NCI-H2081 (cell line): ENCODE measurements at regions not wholly inside any gene's neighbourhood (a gene's known extent, or its start where the extent isn't known, plus 50 kb on each side); places are given as distances from the start of the nearest gene placed in this dataset.

Experiments used
- DNase-seq, 2 experiments: peaks; one replicate each; lab custom pipeline; 2025; lab: John Stamatoyannopoulos, UW

DNA sequence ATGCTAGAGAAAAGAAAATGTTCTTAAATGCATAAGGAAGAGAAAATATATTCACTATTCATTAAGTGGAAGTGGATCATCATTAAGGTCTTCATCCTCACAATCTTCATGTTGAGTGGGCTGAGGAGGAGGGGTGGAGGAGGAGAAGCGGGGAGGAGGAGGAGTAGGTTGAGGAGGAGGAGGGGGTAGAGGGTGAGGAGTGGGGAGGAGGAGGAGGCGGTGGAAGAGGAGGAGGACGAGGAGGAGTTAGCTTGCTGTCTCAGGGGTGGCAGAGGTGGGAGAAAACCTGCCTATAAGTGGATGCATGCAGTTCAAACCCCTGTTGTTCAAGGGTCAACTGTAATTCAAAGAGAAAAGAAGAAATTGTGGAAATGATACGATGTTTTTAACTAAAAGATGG, 71.6 kb downstream of the MYEOV start:
- DNase-seq, result no peak

DNA sequence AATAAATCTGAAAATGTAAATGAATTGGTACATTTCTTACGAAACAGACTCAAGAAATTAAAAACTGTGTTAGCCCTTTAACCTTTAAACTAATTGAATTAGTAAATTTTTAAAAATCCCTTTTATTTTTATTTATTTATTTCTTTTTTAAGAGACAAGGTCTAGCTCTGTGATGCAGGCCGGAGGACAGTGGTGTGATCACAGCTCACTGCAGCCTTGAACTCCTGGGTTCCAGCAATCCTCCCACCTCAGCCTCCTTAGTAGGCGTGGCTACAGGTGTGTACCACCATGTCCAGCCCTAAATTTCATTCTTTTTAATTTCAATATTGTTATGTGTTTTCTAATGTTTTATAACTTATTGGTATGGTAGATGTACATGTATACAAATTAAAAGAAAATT, 72.6 kb downstream of the MYEOV start:
- no peak for DNase-seq

DNA sequence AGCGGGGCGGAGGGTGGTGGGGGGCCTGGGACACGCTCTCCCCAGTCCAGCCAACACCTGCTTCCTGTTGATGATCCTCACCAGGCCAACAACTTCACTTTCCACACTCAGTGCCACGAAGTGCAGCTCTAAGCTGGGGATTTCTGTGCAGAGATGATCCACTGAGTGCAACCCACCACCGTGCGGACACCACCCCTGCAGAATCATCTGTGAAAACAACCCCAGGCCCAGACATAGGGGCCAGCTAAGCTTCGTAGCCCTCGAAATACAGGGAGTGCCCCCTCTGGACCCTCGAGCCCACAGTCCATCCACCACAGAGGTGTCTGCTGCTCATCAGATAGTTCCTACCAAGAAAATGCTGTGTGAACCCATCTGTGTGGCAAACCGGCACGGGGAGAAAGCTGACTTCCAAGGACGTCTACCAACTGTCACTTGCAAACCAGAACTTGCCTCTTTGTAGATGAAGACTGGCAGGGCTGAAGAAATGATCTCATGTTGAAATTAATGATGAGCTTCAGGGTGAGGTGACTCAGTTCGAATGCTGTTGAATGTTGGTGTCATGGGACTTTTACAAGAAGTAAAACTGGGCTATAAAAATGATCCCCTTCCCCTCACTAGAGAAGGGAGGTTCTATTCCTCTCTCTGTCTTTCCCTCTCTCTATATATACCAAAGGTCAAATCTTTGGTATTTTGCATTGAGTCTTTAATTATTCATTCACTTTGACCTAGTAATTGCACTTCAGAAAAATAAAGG, 73.4 kb downstream of the MYEOV start:
- DNase-seq, result no peak

DNA sequence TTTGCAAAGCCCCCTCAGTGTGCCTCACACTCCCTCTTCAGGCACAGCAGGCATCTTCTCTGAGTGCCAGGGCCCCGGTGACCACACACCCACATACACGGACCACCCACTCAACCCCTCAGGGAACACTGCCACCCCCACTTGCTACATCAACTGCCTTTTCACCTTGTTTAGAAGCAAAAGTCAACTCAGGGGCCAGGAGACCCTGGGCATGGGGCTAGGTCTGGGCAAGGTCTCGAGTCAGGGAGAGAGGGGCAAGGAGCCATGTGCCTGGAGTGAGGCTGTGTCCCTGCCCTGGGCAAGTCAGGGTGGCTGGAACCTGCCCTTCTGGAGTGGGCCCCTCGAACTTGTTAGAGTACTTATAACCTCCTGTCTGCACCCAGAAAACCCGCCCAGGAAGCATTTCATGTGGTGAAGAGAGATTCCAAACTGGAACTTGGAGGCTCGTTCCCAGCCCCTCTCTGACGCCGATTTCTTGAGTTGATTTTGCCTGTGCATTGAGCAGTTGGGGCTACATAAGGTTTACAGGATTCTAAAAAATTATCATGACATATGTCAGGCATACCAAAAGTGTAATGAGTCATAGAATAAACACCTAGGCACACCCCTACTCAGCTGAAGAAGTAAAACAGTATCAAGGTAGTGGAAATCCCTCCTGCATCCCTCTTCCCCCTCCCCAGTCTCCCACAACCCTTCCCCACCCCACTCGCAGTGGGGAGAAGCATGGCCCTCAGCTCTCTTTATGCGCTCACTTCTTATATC, 74.3 kb downstream of the MYEOV start:
- DNase-seq, result no peak

DNA sequence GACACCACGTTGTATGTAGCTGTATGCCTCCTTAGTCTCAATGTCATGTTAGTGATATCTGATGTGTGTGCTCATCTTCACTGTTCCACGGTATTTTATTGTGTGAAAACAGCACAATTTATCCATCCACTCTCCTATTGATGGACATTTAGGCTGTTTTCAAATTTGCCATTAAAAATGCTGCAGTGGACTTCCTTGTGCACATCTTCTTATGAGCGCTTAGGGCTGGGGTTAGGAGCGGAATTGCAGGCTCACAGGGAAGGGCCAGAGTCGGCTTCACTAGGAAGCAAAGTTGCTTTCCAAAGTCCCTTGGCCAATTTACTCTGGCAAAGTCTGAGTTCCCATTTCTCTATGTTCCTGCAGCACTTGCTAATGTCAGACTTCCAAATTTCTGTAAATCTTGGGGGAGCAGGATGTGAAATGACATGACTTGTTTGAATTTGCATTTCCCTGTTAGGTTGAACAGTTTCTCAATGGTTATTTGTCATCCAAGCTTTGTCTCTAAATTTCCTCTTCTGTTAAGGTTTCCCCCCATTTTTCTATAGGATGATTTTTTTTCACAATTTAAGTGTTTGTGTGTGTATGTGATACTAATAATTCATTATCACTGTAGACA, 75.4 kb downstream of the MYEOV start:
- DNase-seq, result no peak

DNA sequence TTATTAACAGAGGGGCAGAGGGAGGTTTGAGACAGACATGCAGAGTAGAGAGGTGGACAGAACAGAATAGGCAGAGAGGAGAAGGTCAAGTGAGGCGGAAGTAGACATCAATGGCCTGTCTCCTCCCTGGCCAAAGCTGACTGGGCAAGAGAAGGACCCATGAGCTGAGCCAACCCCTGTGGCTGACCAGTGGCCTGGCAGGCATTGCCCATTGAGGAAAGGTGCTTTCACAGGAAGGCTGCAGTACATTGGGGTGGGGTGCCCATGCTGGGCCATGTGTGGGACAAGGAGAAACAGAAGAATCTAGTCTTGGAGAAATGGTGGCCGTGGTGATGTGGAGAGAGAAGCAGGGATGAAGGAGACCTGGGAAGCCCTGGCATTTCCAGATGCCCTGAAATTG, 76.0 kb downstream of the MYEOV start:
- DNase-seq, result no peak

DNA sequence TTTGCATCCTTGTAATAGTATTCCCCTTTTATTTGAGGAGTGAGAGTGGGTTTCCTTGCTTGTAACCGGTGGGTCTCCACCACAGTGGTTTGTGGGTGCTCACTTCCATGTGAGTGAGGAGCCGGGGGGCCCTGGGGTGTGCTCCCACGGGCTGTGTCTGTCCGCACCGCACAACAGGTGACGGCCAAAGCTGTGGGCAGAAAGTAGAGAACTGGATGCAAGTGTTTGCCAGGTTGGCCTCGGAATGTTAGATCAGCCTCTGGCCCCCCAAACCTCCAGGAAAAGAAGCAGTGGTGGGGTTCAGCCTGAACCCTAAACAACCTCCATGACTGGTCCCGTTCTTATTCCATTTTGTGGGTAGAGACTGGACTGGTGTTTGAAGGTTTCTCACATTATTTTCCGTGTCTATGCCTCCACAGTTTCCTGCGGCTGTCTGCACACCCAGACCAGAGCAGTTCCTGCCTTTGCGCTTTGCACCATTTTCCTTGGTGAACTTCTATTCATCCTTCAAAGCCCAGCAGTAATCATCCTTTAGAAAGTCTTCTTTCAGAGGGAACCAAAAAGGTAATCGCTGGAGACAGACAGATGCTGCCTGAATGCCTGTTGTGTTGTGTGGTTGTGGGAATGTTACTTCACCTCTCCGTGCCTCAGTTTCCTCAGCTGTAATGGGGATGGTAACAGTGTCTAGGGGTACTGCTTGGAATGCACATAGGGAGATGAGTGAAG, 77.2 kb downstream of the MYEOV start:
- DNase-seq, result no peak

DNA sequence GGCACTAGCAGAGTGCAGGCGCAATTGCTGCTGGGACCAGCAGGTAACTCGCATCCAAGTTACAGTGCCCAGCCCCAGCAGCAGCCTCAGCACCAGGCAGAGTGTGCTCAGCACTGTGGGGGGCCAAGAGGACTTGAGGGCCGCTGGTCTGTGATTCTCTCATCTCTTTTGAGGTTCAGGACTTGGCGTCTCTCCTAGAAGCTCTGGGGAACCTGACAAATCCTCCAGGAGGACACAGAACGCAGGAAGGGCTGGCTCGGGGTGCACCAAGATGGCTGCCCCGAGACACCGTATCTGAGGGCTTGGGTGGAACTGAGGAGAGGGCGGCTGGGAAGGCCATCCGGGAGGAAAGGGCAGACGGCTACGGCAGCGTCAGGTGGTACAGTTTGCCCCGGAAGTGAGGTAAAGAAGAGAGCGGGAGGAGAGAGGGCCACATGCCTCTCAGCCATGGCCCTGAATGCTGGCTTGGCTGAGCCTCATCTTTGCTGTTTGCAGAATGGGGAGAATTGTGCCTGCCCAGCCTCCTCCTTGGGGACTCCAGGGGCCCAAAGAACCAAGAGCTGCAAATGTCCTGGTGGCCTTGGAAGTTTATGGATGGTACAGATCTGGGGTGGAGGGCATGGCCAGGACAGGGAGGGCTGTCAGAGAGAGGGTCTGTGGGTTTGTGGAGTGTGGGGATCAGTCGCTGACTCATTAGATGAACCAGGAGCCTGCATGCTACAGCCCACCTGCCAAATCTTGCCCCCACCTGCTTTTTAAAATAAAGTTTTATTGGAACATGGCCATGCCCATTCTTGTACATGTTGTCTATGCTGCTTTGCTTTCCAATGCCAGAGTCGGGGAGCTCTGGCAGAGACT, 78.0 kb downstream of the MYEOV start:
- DNase-seq, result no peak

DNA sequence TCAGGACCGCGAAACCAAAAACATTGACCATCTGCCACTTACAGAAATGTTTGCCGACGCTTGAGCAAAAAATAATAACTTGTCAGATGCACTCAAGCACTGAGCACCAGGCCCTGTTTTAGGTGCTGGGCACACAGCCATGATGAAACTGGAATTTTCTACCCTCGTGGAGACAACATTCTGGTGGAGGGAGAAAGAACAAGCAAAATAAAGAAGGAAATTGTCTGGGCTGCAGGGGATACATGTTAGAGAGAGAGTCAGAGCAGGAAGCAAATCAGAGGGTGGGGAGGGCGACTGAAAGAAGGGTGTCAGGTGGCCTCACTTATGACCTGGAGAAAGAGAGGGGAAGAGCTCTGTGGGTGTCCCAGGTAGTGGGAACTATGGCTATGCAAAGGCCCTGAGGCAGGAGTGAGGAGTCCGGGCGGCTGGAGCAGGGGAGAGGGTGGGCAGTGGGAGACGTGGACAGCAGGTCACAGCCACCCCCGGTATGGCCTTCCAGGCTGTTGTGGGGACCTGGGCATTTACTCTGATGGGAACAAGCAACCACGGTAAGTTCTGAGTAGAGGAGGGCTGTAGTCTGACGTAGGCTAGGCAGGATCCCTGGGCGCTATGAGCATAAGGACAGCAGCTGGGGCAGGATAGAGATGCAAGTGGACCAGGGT, 78.8 kb downstream of the MYEOV start:
- no peak for DNase-seq

DNA sequence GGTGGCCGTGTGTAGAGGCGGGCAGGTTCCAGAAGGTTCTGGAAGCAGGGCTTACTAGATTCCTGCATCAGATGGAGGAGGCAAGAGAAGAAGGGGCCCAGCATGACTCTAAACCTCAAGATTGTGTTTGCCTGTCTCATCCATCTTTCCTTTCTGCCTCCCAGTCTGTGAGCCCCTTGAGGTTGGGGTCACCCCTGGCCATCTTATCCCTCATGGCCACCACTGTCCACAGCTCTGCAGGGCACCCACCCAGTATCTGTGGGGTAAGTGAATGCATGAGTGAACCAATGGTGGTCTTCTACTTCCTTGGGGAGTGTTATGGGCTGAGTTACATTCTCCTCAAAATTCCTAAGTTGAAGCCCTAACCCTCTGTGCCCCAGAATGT, 79.3 kb downstream of the MYEOV start:
- DNase-seq, result no peak

DNA sequence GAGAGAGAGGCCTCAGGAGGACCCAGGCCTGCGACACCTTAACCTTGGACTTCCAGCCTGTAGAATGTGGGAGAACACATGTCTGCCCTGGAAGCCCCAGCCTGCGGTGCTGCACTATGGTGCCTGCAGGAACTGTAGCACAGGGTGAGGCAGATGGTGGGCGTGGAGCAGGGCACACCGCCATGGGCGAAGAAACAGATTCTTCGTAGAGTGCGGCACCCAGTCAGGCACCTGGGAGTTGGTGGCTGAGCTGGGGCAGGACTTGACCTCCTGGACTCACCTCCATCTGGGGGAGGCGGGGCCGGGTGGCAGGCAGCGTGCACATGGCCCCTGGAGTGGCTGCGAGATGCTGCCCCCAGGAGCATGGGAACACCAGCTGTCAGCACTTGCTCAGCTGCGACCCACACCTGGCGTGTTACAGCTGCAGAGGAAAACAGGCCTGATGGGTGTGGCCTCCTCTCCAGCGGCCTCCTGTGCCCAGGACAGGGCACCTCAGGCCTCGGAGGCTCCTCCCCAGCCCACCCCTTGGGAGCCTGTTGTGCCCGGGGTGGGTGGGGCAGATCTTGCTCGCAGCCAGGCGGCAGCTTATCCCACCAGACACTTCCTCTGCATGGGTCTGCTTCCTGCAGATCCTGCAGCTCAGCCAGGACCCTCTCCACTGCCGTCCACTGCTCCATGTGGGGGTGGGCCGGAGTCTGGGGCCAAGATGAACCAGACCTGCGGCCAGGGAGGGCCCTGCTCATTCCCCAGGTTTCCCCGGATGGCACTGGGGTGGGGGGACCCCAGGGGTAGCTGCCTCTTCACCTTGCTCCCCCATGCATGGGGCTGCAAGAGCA, 80.4 kb downstream of the MYEOV start:
- DNase-seq, result no peak

DNA sequence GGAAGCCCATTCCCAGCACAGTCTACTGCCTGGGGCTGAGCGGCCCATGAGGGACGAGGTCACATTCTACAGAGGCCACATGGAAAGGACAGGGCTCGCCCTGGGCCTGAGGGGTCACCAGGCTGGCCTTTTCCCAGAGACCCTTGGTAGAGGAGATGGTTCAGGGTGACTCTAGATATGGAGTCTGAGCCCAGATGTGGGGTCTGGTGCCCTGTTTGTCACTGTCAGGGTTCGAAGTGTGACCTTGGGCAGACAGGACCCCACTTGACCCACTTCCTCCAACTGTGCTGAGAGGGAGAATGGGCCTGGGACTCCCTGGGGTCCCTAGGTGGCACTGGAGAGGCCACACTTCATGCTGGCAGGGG, 81.0 kb downstream of the MYEOV start:
- no peak for DNase-seq

DNA sequence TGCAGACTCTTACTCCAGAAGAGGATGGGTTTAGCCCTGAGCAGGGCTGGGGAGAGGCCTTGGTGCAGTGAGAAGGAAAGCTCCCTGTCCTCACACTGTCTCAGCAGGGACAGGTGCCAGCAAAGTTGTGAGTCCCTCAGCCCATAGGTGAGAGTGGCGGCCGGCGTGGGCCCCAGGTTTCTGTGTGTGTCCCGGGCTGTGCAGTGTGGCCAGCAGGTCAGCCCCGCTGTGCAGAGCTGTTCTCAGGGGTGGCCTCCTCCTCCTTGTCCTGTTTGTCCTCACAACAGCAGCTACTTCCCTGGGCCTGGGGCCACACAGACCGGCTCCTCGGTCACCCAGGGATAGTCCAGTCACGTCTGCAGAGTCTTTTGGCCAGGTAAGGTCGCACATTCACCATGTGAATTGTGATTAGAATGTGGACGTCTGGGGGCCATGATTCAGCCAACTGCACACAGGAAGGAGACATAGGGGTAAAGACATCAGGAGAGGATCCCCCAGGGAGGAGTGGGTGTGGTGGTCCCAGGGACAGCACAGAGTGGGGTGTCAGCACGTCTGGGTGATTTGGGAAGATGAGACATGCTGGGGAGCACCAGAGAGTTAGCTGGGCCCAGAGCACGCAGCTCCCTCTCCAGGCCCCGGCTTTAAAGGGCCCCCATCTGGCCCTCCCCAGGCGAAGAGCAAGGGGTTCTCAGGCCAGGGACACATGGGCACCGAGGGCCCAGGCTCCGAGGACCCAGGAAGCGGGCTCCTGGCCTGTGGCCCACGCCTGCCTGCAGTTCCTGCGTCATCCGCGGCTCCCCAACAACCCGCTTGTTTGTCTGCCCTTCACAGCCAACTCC, 81.6 kb downstream of the MYEOV start:
- no peak for DNase-seq

DNA sequence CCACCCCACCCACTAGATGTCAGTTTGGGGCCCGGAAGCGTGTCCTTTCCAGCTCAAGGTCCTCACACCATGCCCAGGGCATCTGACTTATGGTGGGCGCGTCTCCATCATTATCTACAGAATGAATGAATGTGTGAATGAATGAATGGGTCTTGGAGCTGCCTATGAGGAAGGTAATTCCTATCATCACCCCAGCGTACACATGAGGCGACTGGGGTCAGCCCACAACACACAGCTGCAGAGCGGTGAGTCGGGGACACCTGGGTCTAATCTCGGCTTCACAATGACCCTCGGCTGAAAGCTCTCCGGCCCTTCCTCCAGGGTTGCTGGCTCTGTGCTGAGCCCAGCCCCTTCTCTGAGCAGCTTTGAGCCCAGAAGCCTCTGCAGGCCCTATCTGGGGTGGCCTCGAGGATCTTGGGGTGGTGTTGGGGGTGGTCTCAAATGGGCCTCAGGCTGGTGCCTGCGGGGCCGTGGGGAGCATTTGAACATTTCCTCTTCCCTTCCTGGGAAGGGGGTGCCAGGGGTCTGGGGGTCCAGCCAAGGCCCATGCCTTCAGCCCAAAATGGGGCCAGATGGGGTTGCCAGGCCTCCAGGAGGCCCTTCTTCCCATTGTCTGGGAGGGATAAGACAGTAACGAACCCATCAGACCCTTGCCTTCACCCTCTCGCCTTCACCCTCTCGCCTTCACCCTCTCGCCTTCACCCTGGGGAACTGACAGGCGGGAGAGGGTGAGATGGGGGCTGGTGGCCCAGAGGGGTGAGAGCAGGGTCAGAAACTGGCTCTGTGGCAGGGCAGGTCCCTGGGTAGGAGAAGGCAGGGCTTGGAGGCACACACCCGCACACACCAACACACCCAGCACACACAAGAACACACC, 82.4 kb downstream of the MYEOV start:
- DNase-seq, result no peak

DNA sequence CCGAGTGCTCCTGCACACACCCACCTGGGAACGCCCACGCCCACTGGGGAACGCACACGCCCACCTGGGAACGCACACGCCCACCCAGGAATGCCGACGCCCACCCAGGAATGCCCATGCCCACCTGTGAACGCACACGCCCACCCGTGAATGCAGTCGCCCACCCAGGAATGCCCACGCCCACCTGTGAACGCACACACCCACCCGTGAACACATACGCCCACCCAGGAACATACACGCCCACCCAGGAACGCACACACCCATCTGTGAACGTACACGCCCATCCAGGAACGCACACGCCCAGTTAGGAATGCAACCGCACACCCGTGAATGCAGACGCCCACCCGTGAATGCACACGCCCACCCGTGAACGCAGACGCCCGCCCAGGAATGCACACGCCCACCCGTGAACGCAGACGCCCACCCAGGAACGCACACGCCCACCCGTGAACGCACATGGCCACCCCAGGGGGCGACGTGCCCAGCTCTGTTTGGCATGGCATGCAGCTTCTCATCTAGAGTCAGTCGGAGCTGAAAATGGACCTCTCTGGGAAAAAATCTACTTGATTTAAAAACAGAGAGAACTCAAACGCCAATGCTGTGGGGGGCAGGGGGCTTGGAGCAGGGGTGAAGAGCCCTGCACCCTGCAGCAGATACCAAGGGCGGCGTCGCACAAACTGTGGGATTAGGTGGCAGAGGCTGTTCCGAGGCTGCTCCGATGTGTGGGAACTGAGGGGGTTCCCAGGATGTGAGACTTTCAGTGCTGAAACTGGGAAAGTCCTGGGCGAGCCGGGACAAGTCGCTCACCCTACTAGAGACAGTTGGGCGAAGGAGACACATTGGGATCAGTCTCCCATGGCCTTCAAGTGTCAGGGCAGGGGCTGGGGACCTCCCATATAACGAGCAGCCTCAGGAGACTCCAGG, 83.3 kb downstream of the MYEOV start:
- DNase-seq, result no peak

DNA sequence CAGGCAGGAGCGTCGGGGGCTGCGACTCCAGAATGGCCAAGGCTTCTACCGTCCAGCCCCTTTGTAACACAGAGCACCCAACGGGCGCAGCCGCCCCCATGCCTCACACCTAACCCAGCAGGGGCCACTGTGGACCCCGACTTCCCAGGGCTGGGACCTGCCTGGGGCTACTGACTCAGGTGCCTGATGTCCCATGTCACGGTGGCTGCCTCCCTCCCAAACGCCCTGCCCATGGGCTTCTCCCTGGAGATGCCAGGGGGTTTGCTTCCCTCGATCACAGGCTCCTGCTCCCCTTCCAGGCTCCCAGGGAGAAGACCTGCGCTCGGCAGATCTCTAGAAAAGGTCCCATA, 84.0 kb downstream of the MYEOV start:
- DNase-seq, result no peak
